Esophagus muscularis mucosa (tissue), 4 donors: ENCODE measurements at regions not wholly inside any gene's neighbourhood (a gene's known extent, or its start where the extent isn't known, plus 50 kb on each side); places are given as distances from the start of the nearest gene placed in this dataset.

ENCODE experiments used
- DNase-seq: peaks from one replicate; pipeline ENCODE4 v3.0.0-alpha.2; 2017; ENCODE audit errors: extremely low spot score
- H3K27ac ChIP-seq, 4 donors: fragments of 200-600 bp; sonication (generic); replicated peaks in 1 of 4; 1 replicate in 3 of 4; 2 replicates in 1 of 4; pipeline ENCODE4 v1.5.1; 2016 to 2019; ENCODE audit warnings: mild to moderate bottlenecking in 1 of 4
- H3K27me3 ChIP-seq, 4 donors: fragments of 200-600 bp; sonication (generic); one replicate each; pipeline versions ENCODE4 v1.5.1 to v1.6.0; 2016 to 2019
- H3K36me3 ChIP-seq, 4 donors: fragments of 200-600 bp; sonication (generic); one replicate each; pipeline ENCODE4 v1.5.1; 2016 to 2019
- H3K4me1 ChIP-seq, 4 donors: fragments of 200-600 bp; sonication (generic); one replicate each; pipeline ENCODE4 v1.5.1; 2016 to 2019
- H3K4me3 ChIP-seq, 4 donors: fragments of 200-600 bp; sonication (generic); 1 replicate in 2 of 4; 2 replicates in 2 of 4; pipeline ENCODE4 v1.5.1; 2016 to 2019; ENCODE audit warnings: mild to moderate bottlenecking in 4 of 4, moderate library complexity in 1 of 4
- H3K9me3 ChIP-seq, 4 donors: fragments of 200-600 bp; sonication (generic); 1 replicate in 3 of 4; 2 replicates in 1 of 4; pipeline ENCODE4 v1.5.1; 2016 to 2019
- EP300 ChIP-seq: sonication (generic); formaldehyde crosslinking; IDR thresholded peaks from one replicate; pipeline ENCODE4 v1.6.1; 2017; ENCODE audit warnings: antibody characterized with exemption
- POLR2A ChIP-seq: fragments of 450-650 bp; IDR thresholded peaks from one replicate; pipeline ENCODE4 v1.6.1; 2017; ENCODE audit warnings: antibody characterized with exemption, moderate library complexity, mild to moderate bottlenecking, low read depth
- POLR2AphosphoS5 ChIP-seq, 2 donors: sonication (generic); formaldehyde crosslinking; IDR thresholded peaks; one replicate each; pipeline ENCODE4 v1.6.1; 2017; ENCODE audit warnings: antibody characterized with exemption in 2 of 2
- WGBS: methylation state at CpG from one replicate; pipeline ENCODE4 v1.1.5; 2018; 5-methylcytosine and 5-hydroxymethylcytosine counted together
- intact Hi-C: fragments of 100-400 bp; cut with DNase I; formaldehyde crosslinking; loops from one replicate; pipeline ENCODE4 v1.15.1; 2023
- TF ChIP-seq, protein P1 (sequence below), 3 experiments: fragments of 200-600 bp in 2 of 3; fragments of 450-650 bp in 1 of 3; sonication (generic) in 2 of 3; IDR thresholded peaks; one replicate each; pipeline ENCODE4 v1.5.1; 2017 to 2019; ENCODE audit warnings: antibody characterized with exemption in 3 of 3, mild to moderate bottlenecking in 2 of 3, moderate library complexity in 1 of 3

DNA sequence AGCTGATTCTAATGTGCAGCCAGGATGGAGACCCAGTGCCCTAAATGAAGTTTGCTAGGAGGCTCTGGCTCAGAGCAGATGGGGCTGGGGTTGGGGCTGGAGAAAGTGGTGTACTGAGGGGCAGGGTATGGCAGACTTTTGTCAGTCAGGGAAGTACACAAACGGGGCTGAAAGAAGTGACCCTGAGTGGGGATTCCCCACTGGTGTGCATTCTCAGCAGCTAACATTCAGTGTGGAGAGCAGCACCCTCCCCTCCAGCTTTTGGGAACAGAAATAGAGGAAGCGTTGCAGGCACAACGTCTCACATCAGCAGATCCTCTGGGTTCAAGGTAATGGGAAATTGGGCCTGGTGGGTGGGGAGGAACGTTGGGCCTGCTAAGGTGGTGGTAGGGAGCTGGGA, 89.1 kb upstream of the GCFC2 start:
- intact Hi-C loops, result no loop called here
- 67% methylated on average over 4 of the region's 4 CpGs for WGBS
- no peak for DNase-seq
- Histone ChIP-seq H3K27me3 (no peaks in the 10 kb centered on the region), H3K27ac (no peak overlapping the region), H3K4me1 (no peaks in the 10 kb centered on the region), H3K4me3 (no peak overlapping the region), H3K36me3 (no peaks in the 10 kb centered on the region), H3K9me3 (no peaks in the 10 kb centered on the region)
- TF ChIP-seq POLR2A, result no peak
- TF ChIP-seq, protein P1, sequence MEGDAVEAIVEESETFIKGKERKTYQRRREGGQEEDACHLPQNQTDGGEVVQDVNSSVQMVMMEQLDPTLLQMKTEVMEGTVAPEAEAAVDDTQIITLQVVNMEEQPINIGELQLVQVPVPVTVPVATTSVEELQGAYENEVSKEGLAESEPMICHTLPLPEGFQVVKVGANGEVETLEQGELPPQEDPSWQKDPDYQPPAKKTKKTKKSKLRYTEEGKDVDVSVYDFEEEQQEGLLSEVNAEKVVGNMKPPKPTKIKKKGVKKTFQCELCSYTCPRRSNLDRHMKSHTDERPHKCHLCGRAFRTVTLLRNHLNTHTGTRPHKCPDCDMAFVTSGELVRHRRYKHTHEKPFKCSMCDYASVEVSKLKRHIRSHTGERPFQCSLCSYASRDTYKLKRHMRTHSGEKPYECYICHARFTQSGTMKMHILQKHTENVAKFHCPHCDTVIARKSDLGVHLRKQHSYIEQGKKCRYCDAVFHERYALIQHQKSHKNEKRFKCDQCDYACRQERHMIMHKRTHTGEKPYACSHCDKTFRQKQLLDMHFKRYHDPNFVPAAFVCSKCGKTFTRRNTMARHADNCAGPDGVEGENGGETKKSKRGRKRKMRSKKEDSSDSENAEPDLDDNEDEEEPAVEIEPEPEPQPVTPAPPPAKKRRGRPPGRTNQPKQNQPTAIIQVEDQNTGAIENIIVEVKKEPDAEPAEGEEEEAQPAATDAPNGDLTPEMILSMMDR (IDR thresholded peaks at IDR 0.05), result no peak
- TF ChIP-seq EP300, result no peak

DNA sequence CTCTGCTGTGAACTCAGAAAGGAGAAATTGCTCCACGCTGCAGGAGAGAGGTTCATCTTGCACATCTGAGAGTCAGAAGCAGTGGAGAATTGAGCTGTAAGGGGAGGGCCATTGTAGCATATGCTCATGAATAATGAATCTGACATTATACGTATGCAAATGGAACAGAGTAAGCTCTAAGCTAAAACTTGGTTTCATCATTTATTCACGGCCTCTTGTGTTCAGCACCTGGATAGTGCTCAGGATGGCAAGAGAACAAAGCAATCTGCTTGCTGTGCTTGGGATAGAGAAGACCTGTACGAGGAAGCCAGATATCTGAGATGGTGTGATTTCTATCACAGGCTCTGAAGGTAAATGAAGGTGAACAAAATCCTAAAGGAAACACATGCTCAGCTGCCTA, 87.9 kb upstream of the GCFC2 start:
- no peak for DNase-seq
- Histone ChIP-seq H3K4me3 (no peak overlapping the region), H3K27me3 (no peaks in the 10 kb centered on the region), H3K27ac (no peak overlapping the region), H3K36me3 (no peaks in the 10 kb centered on the region), H3K4me1 (no peaks in the 10 kb centered on the region), H3K9me3 (no peaks in the 10 kb centered on the region)
- intact Hi-C loops, result no loop called here
- TF ChIP-seq POLR2A (no peak), EP300 (no peak), POLR2AphosphoS5 (IDR thresholded peaks at IDR 0.05) (no peak)
- TF ChIP-seq, protein P1 (IDR thresholded peaks at IDR 0.05), result no peak
- WGBS, result 60% methylated on average over 4 of the region's 4 CpGs

DNA sequence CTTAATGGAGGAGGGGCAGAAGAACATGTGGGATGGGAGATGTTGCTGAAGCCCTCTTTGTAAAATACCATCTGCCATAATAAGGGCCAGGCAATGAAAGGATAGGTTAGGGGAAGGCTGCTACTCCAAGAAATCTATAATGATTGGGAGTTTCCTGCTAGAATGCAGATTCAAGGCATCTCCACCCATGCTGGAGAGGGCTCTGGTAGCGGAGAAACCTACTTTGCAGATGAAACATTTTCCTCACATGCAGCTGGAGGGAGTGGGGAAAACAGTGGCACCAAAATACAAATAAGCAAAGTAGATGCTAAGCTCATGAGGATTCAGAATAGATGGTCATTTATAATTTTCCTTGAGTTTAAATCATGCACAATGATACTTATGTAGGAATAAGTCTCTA, 82.3 kb upstream of the GCFC2 start:
- no peaks in the 10 kb centered on the region for H3K9me3 ChIP-seq
- intact Hi-C loops, result no loop called here
- TF ChIP-seq POLR2AphosphoS5 (IDR thresholded peaks at IDR 0.05) (no peak), POLR2A (no peak), EP300 (no peak)
- TF ChIP-seq, protein P1 (IDR thresholded peaks at IDR 0.05), result no peak
- DNase-seq, result no peak
- 92% methylated on average over 1 of the region's 1 CpG for WGBS
- no peak overlapping the region for H3K4me3 ChIP-seq
- H3K27me3 ChIP-seq, result no peaks in the 10 kb centered on the region
- no peaks in the 10 kb centered on the region for H3K4me1 ChIP-seq
- H3K27ac ChIP-seq, result no peak overlapping the region
- no peaks in the 10 kb centered on the region for H3K36me3 ChIP-seq

DNA sequence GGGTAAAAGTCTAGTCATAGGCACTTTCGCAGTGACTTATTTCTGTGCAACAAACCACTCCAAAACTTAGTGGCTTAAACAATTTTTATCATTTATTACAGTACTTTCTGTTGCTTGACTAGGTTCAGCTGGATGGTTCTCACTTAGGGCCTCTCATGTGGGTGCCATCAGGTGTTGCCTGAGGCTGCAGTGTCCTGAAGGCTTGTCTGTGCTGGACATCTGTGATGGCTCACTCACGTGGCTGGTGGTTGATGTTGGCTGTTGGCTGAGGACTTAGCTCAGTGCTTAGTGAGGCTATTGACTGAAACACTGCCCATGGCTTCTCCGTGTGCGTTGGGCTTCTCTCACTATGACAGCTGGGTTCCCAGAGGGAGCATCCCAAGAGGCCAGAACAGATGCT, 81.4 kb upstream of the GCFC2 start:
- H3K27me3 ChIP-seq, result no peaks in the 10 kb centered on the region
- H3K4me1 ChIP-seq, result no peaks in the 10 kb centered on the region
- no peak overlapping the region for H3K4me3 ChIP-seq
- TF ChIP-seq, protein P1 (IDR thresholded peaks at IDR 0.05), result no peak
- TF ChIP-seq POLR2A (no peak), EP300 (no peak), POLR2AphosphoS5 (IDR thresholded peaks at IDR 0.05) (no peak)
- WGBS, result 93% methylated on average over 3 of the region's 4 CpGs
- no peaks in the 10 kb centered on the region for H3K9me3 ChIP-seq
- no peaks in the 10 kb centered on the region for H3K36me3 ChIP-seq
- no peak overlapping the region for H3K27ac ChIP-seq
- intact Hi-C loops, result no loop called here
- DNase-seq, result no peak

DNA sequence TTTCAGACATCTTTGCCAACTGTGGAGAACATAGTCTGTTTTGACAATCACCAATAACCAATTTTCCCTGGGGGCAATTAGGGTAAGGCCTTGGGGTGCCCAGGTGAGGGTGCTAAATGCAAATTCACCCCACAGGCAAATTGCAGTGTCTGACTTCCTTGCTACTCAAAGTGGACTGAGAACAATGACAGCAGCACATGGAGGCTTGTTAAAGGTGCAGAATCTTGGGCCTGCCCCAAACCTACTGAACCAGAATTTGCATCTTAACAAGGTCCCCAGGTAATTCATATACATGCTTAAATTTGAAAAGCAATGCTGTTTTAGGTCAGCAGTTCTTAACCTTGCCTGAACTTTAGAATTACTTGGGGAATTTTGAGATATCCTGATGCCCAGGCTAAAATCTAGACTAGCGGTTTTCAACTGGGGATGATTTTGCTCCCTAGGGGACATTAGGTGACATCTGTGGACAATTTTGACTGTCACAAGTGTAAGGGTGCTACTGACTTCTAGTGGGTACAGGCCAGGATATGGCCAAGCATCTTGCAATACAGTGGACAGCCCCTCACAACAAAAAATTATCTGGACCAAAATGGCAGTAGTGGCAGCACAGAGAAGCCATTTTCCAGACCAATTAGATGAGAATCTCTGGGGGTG, 80.2 kb upstream of the GCFC2 start:
- no peak for DNase-seq
- no peak overlapping the region for H3K27ac ChIP-seq
- 100% methylated on average over 1 of the region's 1 CpG for WGBS

More for the DNA sequence above, 80.2 kb upstream of the GCFC2 start:
- H3K27me3 ChIP-seq, result no peaks in the 10 kb centered on the region
- H3K9me3 ChIP-seq, result no peaks in the 10 kb centered on the region
- intact Hi-C loops, result no loop called here
- TF ChIP-seq POLR2AphosphoS5 (IDR thresholded peaks at IDR 0.05) (no peak), EP300 (no peak), POLR2A (no peak)
- TF ChIP-seq, protein P1 (IDR thresholded peaks at IDR 0.05), result no peak
- H3K4me1 ChIP-seq, result no peaks in the 10 kb centered on the region
- no peaks in the 10 kb centered on the region for H3K36me3 ChIP-seq
- no peak overlapping the region for H3K4me3 ChIP-seq
